ENCODE measurements at regions not wholly inside any gene's neighbourhood (a gene's known extent, or its start where the extent isn't known, plus 50 kb on each side); places are given as distances from the start of the nearest gene placed in this dataset.

DNA sequence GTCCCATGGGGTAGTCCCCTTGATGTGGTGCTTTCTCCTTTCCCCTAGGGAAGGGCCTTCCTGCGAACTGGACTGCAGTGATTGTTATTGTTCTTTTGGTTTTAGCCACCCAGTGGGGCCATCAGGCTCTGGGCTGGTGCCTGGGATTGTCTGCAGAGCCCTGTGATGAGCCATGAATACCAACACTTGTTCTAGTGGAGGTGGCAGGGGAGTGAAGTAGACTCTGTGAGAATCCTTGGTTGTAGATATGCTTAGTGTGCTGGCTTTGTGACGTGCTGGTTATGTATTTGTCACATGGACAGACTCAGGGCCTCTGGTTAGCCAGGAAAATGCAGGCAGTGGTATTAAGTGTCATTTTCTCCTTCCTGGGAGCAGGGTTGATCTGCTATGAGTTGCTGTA, 51.8 kb upstream of the NDUFB4 start:
- no peaks in the 10 kb centered on the region for H3K36me3 Mint-ChIP-seq (ENCODE audit: insufficient read depth, unreplicated experiment)
- intact Hi-C loops (cut with micrococcal nuclease; ENCODE audit: unreplicated experiment), result no loop called here
- H3K4me1 Mint-ChIP-seq (ENCODE audit: low read depth, unreplicated experiment), result no peaks in the 10 kb centered on the region
- CTCF ChIA-PET, result no interaction called here
- TF ChIP-seq, protein P1, sequence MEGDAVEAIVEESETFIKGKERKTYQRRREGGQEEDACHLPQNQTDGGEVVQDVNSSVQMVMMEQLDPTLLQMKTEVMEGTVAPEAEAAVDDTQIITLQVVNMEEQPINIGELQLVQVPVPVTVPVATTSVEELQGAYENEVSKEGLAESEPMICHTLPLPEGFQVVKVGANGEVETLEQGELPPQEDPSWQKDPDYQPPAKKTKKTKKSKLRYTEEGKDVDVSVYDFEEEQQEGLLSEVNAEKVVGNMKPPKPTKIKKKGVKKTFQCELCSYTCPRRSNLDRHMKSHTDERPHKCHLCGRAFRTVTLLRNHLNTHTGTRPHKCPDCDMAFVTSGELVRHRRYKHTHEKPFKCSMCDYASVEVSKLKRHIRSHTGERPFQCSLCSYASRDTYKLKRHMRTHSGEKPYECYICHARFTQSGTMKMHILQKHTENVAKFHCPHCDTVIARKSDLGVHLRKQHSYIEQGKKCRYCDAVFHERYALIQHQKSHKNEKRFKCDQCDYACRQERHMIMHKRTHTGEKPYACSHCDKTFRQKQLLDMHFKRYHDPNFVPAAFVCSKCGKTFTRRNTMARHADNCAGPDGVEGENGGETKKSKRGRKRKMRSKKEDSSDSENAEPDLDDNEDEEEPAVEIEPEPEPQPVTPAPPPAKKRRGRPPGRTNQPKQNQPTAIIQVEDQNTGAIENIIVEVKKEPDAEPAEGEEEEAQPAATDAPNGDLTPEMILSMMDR (IDR thresholded peaks at IDR 0.05; ENCODE audit: unreplicated experiment), result no peak
- H3K4me3 Mint-ChIP-seq (ENCODE audit: low read depth, unreplicated experiment), result no peak overlapping the region
- BruUV-seq (replicated peaks), result no TSS peak
- peaks cover 13% of the 10 kb centered on the region for H3K27me3 Mint-ChIP-seq (ENCODE audit: unreplicated experiment)
- no peak overlapping the region for H3K27ac Mint-ChIP-seq (ENCODE audit: unreplicated experiment)
- H3K9me3 Mint-ChIP-seq (ENCODE audit: low read depth, unreplicated experiment), result peaks cover 13% of the 10 kb centered on the region
- DNase-seq, result no peak

- TF ChIP-seq, protein P1 (IDR thresholded peaks at IDR 0.05; ENCODE audit: unreplicated experiment), result no peak
- no peaks in the 10 kb centered on the region for H3K27me3 Mint-ChIP-seq (ENCODE audit: unreplicated experiment)
- CTCF ChIA-PET, result no interaction called here
- H3K9me3 Mint-ChIP-seq (ENCODE audit: low read depth, unreplicated experiment), result peaks cover 9% of the 10 kb centered on the region
- no TSS peak for BruUV-seq (replicated peaks)
- no peak for DNase-seq
- no peaks in the 10 kb centered on the region for H3K4me1 Mint-ChIP-seq (ENCODE audit: low read depth, unreplicated experiment)
- no peaks in the 10 kb centered on the region for H3K36me3 Mint-ChIP-seq (ENCODE audit: insufficient read depth, unreplicated experiment)
- no peak overlapping the region for H3K27ac Mint-ChIP-seq (ENCODE audit: unreplicated experiment)
- intact Hi-C loops (cut with micrococcal nuclease; ENCODE audit: unreplicated experiment), result no loop called here
- no peak overlapping the region for H3K4me3 Mint-ChIP-seq (ENCODE audit: low read depth, unreplicated experiment)
Measured at GRCh38 chr3:120536642-120537041, 59.5 kb upstream of the NDUFB4 start.

DNA sequence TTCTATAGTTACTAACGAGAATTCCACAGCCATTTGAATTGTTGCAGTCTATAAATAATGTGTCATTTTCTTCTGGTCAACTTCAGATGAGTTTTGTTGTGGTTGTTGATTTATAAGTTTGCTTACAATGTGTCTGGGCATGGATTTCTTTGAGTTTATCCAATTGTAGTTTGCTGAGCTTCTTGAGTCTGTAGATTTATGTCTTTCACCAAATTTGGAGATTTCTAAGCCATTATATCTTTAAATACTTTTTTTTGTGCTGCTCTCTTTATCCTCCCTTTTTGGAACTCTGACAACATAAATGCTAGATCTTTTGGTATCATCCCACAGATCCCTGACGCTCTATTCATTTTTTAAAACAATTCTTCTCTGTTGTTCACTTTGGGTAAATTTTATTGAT, 63.2 kb upstream of the NDUFB4 start:
- CTCF ChIA-PET, result no interaction called here
- Mint-ChIP-seq H3K4me3 (ENCODE audit: low read depth, unreplicated experiment) (no peak overlapping the region), H3K27me3 (ENCODE audit: unreplicated experiment) (no peaks in the 10 kb centered on the region), H3K36me3 (ENCODE audit: insufficient read depth, unreplicated experiment) (no peaks in the 10 kb centered on the region), H3K9me3 (ENCODE audit: low read depth, unreplicated experiment) (no peaks in the 10 kb centered on the region), H3K27ac (ENCODE audit: unreplicated experiment) (no peak overlapping the region), H3K4me1 (ENCODE audit: low read depth, unreplicated experiment) (no peaks in the 10 kb centered on the region)
- no peak for DNase-seq
- TF ChIP-seq, protein P1 (IDR thresholded peaks at IDR 0.05; ENCODE audit: unreplicated experiment), result no peak
- intact Hi-C loops (cut with micrococcal nuclease; ENCODE audit: unreplicated experiment), result no loop called here
- no TSS peak for BruUV-seq (replicated peaks)

DNA sequence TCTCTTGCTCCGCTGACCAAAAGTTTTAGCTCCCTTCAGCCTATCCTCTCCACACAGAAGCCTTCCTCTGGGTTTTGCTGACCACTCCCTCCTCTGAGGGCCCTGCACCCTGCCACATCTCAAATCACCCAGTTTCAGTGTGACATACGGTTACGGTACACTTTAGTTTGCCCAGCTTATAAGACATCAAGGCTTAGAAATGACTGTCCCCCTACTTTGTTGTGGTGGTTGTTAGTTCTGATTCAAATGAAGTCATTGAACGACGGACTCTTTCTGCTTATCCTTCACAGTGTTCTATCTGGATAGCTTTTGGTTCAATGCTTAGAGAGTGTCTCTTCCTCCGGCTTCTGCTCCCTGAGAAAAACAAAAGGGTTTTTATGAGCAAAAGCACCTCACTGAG, 68.0 kb upstream of the NDUFB4 start:
- DNase-seq, result no peak
- peaks cover 10% of the 10 kb centered on the region for H3K4me1 Mint-ChIP-seq (ENCODE audit: low read depth, unreplicated experiment)
- TF ChIP-seq, protein P1 (IDR thresholded peaks at IDR 0.05; ENCODE audit: unreplicated experiment), result no peak
- no peak overlapping the region for H3K4me3 Mint-ChIP-seq (ENCODE audit: low read depth, unreplicated experiment)
- intact Hi-C loops (cut with micrococcal nuclease; ENCODE audit: unreplicated experiment), result no loop called here
- BruUV-seq (replicated peaks), result no TSS peak
- H3K36me3 Mint-ChIP-seq (ENCODE audit: insufficient read depth, unreplicated experiment), result no peaks in the 10 kb centered on the region
- H3K27me3 Mint-ChIP-seq (ENCODE audit: unreplicated experiment), result no peaks in the 10 kb centered on the region
- no peak overlapping the region for H3K27ac Mint-ChIP-seq (ENCODE audit: unreplicated experiment)
- CTCF ChIA-PET, result no interaction called here
- H3K9me3 Mint-ChIP-seq (ENCODE audit: low read depth, unreplicated experiment), result no peaks in the 10 kb centered on the region
